Panc1 (cell line): ENCODE measurements at regions not wholly inside any gene's neighbourhood (a gene's known extent, or its start where the extent isn't known, plus 50 kb on each side); places are given as distances from the start of the nearest gene placed in this dataset.

Experiments used
- ATAC-seq: fragments of 200-7000 bp; cut with Tn5 transposase; 2 replicates; pipeline ENCODE4 v1.9.1; 2020; ENCODE audit warnings: mild to moderate bottlenecking, moderate library complexity
- BruUV-seq: library from RNA; stranded (reverse); fragments of 400-500 nt; replicated peaks from 2 replicates; lab custom pipeline; 2021; lab: Mats Ljungman, UMichigan
- CTCF ChIA-PET: fragments of 300-600 bp; sonication (Branson Sonifier 250); formaldehyde crosslinking; loops from one replicate; lab custom pipeline; 2022; ENCODE audit warnings: antibody characterized with exemption; lab: Charles Lee
- POLR2A ChIA-PET: fragments of 300-600 bp; sonication (Branson Sonifier 250); formaldehyde crosslinking; loops from one replicate; lab custom pipeline; 2022; ENCODE audit warnings: antibody characterized with exemption; lab: Charles Lee
- DNase-seq: peaks from one replicate; pipeline ENCODE4 v3.0.0-alpha.2; 2010; ENCODE audit warnings: low read depth, low spot score
- H3K27ac ChIP-seq: 2 replicates; pipeline ENCODE4 v1.5.1; 2011; ENCODE audit warnings: mild to moderate bottlenecking, low read length, inconsistent platforms
- H3K27me3 ChIP-seq: fragments of 200-500 bp; sonication (Bioruptor generic); 2 replicates; pipeline ENCODE4 v1.6.0; 2014; ENCODE audit warnings: low read length, inconsistent platforms; ENCODE audit not compliant: control insufficient read depth, insufficient read depth
- H3K36me3 ChIP-seq: fragments of 200-500 bp; sonication (Bioruptor generic); 2 replicates; pipeline ENCODE4 v1.5.1; 2014; ENCODE audit warnings: inconsistent platforms, mild to moderate bottlenecking, low read length, moderate library complexity; ENCODE audit not compliant: control insufficient read depth, insufficient read depth
- H3K4me1 ChIP-seq: 2 replicates; pipeline ENCODE4 v1.5.1; 2011; ENCODE audit warnings: inconsistent platforms, mild to moderate bottlenecking, low read length, moderate library complexity; ENCODE audit not compliant: control insufficient read depth, insufficient read depth
- H3K4me3 ChIP-seq, 2 experiments: 2 replicates each; pipeline ENCODE4 v1.5.1; 2011 to 2012; ENCODE audit warnings: low read depth in 2 of 2, low read length in 2 of 2, mild to moderate bottlenecking in 2 of 2, inconsistent platforms in 1 of 2, moderate library complexity in 1 of 2
- H3K9me3 ChIP-seq: fragments of 200-500 bp; sonication (Bioruptor generic); 2 replicates; pipeline ENCODE4 v1.5.1; 2014; ENCODE audit warnings: low read depth, mild to moderate bottlenecking, inconsistent platforms, low read length, moderate library complexity; ENCODE audit not compliant: control insufficient read depth, insufficient read depth
- POLR2AphosphoS5 ChIP-seq: IDR thresholded peaks from 2 replicates; pipeline ENCODE4 v1.6.1; 2012; ENCODE audit warnings: mild to moderate bottlenecking, low read depth, low read length, moderate library complexity
- SIN3A ChIP-seq: IDR thresholded peaks from 2 replicates; pipeline ENCODE4 v1.6.1; 2012; ENCODE audit warnings: low read depth, mild to moderate bottlenecking, low read length, moderate library complexity, borderline replicate concordance; ENCODE audit not compliant: insufficient read depth
- TCF7L2 ChIP-seq: IDR thresholded peaks from 2 replicates; pipeline ENCODE4 v1.6.1; 2011; ENCODE audit warnings: mild to moderate bottlenecking, low read depth, low read length, inconsistent platforms
- in situ Hi-C: cut with HindIII; loops from 2 replicates; pipeline ENCODE4 v1.10.0; 2016; ENCODE audit warnings: low sequenced_read_pairs, low pct_unique_long_range_greater_than_20kb
- intact Hi-C: fragments of 100-400 bp; cut with micrococcal nuclease; formaldehyde crosslinking; loops from one replicate; pipeline ENCODE4 v1.10.0; 2022; ENCODE audit not compliant: unreplicated experiment
- TF ChIP-seq, protein P1 (sequence below): fragments of 450-650 bp; IDR thresholded peaks from 2 replicates; pipeline ENCODE4 v1.5.1; 2017; ENCODE audit warnings: mild to moderate bottlenecking
- TF ChIP-seq, protein P2 (sequence below), 2 experiments: IDR thresholded peaks; 2 replicates each; pipeline ENCODE4 v1.6.1; 2011 to 2012; ENCODE audit warnings: low read depth in 2 of 2, control low read depth in 1 of 2, low read length in 1 of 2, mild to moderate bottlenecking in 1 of 2, moderate library complexity in 1 of 2; ENCODE audit not compliant: insufficient read depth in 1 of 2

DNA sequence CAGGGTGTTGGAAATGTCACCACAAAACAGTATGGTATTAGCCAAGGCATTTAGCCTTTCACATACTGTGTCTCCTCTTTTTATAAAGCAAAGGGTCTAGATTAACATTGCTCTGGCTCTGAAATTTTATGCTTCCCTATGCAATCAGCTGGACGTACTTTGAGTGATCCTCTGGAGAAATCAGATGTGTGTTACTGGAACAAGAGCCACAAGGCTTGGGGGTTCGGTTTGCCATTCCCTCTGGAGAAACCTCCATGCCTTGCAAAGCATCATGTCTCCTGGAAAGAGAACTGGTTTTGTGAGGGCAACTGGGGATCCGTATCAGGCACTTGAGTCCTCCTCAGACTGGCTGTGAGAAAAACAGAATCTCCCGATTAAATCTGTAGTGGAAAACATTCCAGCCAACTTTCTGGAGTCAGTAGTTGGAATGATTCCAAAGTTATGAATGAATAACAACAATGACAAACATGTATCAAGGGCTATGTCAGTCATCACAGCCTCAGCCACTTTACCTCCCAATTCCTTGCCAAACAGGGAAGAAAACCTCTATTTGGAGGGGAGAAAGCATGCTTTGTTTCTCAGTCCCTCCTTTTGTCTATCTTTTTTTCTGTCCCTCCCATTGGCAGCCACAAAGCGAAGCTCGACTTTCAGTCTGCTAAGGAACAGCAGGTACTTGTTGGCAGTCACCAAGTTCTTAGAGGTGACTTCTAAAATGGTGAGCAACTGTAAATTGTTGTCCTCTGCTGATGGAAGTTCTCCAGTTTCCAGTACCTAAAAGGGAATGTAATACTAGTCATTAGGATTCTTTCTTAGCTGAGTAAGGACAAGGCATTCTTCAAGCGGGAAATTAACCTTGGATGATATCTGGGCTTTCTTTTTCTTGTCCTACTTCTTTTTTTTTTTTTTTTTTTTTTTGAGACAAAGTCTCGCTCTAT is 864.8 kb upstream of the AUTS2 start:
- DNase-seq (no peak), ATAC-seq (no peak)
- no peaks in the 10 kb centered on the region for H3K36me3 ChIP-seq
- CTCF ChIA-PET, result no interaction called here
- no peak overlapping the region for H3K4me3 ChIP-seq
- POLR2A ChIA-PET, result no interaction called here
- intact Hi-C loops, result no loop called here
- H3K4me1 ChIP-seq, result no peaks in the 10 kb centered on the region
- H3K27ac ChIP-seq, result no peak overlapping the region
- TF ChIP-seq TCF7L2, result no peak
- in situ Hi-C loops, result no loop called here
- H3K9me3 ChIP-seq, result no peaks in the 10 kb centered on the region
- H3K27me3 ChIP-seq, result no peaks in the 10 kb centered on the region; the same call in 1 of the 2 replicates
- no TSS peak for BruUV-seq

GRCh38 chr7:68734431-68734830 is 863.8 kb upstream of the AUTS2 start:
- in situ Hi-C loops (no loop called here), intact Hi-C loops (no loop called here)
- CTCF ChIA-PET, result no interaction called here
- Histone ChIP-seq H3K4me1 (no peaks in the 10 kb centered on the region), H3K4me3 (no peak overlapping the region), H3K36me3 (no peaks in the 10 kb centered on the region), H3K27me3 (no peaks in the 10 kb centered on the region; the same call in 1 of the 2 replicates), H3K9me3 (no peaks in the 10 kb centered on the region), H3K27ac (no peak overlapping the region)
- ATAC-seq, result no peak
- POLR2A ChIA-PET, result no interaction called here
- TF ChIP-seq, protein P1, sequence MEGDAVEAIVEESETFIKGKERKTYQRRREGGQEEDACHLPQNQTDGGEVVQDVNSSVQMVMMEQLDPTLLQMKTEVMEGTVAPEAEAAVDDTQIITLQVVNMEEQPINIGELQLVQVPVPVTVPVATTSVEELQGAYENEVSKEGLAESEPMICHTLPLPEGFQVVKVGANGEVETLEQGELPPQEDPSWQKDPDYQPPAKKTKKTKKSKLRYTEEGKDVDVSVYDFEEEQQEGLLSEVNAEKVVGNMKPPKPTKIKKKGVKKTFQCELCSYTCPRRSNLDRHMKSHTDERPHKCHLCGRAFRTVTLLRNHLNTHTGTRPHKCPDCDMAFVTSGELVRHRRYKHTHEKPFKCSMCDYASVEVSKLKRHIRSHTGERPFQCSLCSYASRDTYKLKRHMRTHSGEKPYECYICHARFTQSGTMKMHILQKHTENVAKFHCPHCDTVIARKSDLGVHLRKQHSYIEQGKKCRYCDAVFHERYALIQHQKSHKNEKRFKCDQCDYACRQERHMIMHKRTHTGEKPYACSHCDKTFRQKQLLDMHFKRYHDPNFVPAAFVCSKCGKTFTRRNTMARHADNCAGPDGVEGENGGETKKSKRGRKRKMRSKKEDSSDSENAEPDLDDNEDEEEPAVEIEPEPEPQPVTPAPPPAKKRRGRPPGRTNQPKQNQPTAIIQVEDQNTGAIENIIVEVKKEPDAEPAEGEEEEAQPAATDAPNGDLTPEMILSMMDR, result no peak
- TF ChIP-seq TCF7L2, result no peak
- TF ChIP-seq SIN3A, result no peak
- no peak for TF ChIP-seq POLR2AphosphoS5
- TF ChIP-seq, protein P2, sequence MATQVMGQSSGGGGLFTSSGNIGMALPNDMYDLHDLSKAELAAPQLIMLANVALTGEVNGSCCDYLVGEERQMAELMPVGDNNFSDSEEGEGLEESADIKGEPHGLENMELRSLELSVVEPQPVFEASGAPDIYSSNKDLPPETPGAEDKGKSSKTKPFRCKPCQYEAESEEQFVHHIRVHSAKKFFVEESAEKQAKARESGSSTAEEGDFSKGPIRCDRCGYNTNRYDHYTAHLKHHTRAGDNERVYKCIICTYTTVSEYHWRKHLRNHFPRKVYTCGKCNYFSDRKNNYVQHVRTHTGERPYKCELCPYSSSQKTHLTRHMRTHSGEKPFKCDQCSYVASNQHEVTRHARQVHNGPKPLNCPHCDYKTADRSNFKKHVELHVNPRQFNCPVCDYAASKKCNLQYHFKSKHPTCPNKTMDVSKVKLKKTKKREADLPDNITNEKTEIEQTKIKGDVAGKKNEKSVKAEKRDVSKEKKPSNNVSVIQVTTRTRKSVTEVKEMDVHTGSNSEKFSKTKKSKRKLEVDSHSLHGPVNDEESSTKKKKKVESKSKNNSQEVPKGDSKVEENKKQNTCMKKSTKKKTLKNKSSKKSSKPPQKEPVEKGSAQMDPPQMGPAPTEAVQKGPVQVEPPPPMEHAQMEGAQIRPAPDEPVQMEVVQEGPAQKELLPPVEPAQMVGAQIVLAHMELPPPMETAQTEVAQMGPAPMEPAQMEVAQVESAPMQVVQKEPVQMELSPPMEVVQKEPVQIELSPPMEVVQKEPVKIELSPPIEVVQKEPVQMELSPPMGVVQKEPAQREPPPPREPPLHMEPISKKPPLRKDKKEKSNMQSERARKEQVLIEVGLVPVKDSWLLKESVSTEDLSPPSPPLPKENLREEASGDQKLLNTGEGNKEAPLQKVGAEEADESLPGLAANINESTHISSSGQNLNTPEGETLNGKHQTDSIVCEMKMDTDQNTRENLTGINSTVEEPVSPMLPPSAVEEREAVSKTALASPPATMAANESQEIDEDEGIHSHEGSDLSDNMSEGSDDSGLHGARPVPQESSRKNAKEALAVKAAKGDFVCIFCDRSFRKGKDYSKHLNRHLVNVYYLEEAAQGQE (IDR thresholded peaks at IDR 0.05; ENCODE audit: insufficient read depth in 1 of 2, low read depth in 2 of 2, low read length in 1 of 2), result no peak
- DNase-seq, result no peak
- no TSS peak for BruUV-seq

DNA sequence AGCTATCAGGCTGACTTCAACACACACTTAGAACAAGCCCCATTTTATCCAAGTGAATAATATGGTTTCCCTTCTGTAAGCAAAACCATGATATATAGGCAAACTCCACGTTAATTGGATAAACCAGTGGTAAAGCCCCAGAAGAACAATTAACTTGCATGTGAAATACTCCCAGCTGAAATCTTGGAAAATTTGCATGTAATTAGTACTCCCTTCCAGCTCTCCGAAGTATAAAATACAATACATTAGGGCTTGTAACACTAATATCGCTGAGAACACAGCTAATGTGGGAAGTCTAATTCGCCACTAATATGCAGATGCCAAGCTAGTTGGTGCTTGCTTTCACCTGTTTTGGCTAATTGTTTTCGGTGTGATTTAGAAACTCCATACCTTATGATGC is 859.0 kb upstream of the AUTS2 start:
- intact Hi-C loops, result no loop called here
- Histone ChIP-seq H3K27ac (no peak overlapping the region), H3K4me3 (no peak overlapping the region), H3K36me3 (no peaks in the 10 kb centered on the region), H3K4me1 (no peaks in the 10 kb centered on the region), H3K27me3 (no peaks in the 10 kb centered on the region; the same call in 1 of the 2 replicates), H3K9me3 (no peaks in the 10 kb centered on the region)
- ChIA-PET POLR2A (no interaction called here), CTCF (no interaction called here)
- in situ Hi-C loops, result no loop called here
- no peak for TF ChIP-seq POLR2AphosphoS5
- no peak for TF ChIP-seq SIN3A
- no TSS peak for BruUV-seq
- DNase-seq (no peak), ATAC-seq (no peak)
